Neural crest cell (in vitro differentiated cells): ENCODE measurements at regions not wholly inside any gene's neighbourhood (a gene's known extent, or its start where the extent isn't known, plus 50 kb on each side); places are given as distances from the start of the nearest gene placed in this dataset.

ENCODE experiments used
- DNase-seq: peaks from one replicate; pipeline ENCODE4 v3.0.0; 2021; ENCODE audit warnings: low read depth, mixed read lengths, low spot score
- H3K27ac Mint-ChIP-seq: one replicate; pipeline ENCODE4 v1.8.0; 2021; ENCODE audit warnings: mild to moderate bottlenecking, mixed read lengths; ENCODE audit not compliant: unreplicated experiment
- H3K27me3 Mint-ChIP-seq: 2 replicates; pipeline ENCODE4 v1.8.0; 2021; ENCODE audit warnings: low read depth, mild to moderate bottlenecking, mixed read lengths
- H3K36me3 Mint-ChIP-seq: 2 replicates; pipeline ENCODE4 v1.8.0; 2021; ENCODE audit warnings: low read depth, mild to moderate bottlenecking, mixed read lengths
- H3K4me1 Mint-ChIP-seq: 2 replicates; pipeline ENCODE4 v1.8.0; 2021; ENCODE audit warnings: mixed read lengths
- H3K4me3 Mint-ChIP-seq: one replicate; pipeline ENCODE4 v1.8.0; 2021; ENCODE audit warnings: mild to moderate bottlenecking, mixed read lengths
- H3K9me3 Mint-ChIP-seq: 2 replicates; pipeline ENCODE4 v1.8.0; 2021; ENCODE audit warnings: mixed read lengths
- TF ChIP-seq, protein P1 (sequence below): fragments of 200-600 bp; sonication (generic); conservative IDR thresholded peaks from 2 replicates; pipeline ENCODE4 v1.5.0; 2021; ENCODE audit warnings: antibody characterized with exemption, mild to moderate bottlenecking

DNA sequence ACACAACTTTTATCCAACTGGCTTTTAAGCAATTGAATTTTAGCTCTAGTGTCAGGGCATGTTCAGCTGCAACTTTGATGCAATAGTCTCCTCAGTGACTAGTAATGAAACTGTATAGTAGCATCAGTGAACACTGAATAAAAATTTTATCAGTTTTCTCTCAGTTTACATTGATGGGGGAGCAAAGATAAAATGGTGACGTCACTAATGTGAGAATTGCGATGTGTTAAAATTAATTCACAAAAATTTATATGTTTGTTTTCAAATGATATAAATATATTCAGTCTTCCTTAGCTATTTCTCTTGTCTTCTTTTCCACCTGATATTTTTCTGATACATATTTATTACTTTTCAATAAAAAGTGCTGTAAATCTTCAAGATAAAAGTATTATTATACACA, 508.8 kb upstream of the AGA start:
- Mint-ChIP-seq H3K9me3 (no peaks in the 10 kb centered on the region), H3K27me3 (no peaks in the 10 kb centered on the region), H3K4me3 (no peak overlapping the region), H3K4me1 (no peaks in the 10 kb centered on the region), H3K27ac (no peak overlapping the region), H3K36me3 (no peaks in the 10 kb centered on the region)
- no peak for DNase-seq
- TF ChIP-seq, protein P1, sequence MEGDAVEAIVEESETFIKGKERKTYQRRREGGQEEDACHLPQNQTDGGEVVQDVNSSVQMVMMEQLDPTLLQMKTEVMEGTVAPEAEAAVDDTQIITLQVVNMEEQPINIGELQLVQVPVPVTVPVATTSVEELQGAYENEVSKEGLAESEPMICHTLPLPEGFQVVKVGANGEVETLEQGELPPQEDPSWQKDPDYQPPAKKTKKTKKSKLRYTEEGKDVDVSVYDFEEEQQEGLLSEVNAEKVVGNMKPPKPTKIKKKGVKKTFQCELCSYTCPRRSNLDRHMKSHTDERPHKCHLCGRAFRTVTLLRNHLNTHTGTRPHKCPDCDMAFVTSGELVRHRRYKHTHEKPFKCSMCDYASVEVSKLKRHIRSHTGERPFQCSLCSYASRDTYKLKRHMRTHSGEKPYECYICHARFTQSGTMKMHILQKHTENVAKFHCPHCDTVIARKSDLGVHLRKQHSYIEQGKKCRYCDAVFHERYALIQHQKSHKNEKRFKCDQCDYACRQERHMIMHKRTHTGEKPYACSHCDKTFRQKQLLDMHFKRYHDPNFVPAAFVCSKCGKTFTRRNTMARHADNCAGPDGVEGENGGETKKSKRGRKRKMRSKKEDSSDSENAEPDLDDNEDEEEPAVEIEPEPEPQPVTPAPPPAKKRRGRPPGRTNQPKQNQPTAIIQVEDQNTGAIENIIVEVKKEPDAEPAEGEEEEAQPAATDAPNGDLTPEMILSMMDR, result no peak

DNA sequence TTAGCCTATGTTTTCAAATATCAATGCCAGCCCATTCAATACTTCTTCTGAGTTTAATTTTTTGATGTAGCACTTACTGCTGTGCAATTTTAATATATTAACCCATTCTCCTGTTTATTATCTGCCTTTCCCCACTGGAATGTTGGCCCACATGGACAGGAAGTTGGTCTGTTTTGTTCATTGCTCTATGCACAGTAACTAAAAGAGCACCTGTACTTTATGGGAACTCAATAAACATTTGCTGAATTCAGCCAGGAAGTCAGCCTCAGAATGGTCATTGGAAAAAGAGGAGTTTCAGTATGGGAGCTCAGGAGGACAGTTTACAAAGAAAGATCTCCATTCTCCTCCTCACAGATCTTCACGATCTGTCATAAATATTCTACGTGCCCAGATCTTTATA, 510.5 kb upstream of the AGA start:
- Mint-ChIP-seq H3K4me3 (no peak overlapping the region), H3K36me3 (no peaks in the 10 kb centered on the region), H3K27me3 (no peaks in the 10 kb centered on the region), H3K9me3 (no peaks in the 10 kb centered on the region), H3K4me1 (no peaks in the 10 kb centered on the region), H3K27ac (no peak overlapping the region)
- TF ChIP-seq, protein P1, result no peak
- no peak for DNase-seq

DNA sequence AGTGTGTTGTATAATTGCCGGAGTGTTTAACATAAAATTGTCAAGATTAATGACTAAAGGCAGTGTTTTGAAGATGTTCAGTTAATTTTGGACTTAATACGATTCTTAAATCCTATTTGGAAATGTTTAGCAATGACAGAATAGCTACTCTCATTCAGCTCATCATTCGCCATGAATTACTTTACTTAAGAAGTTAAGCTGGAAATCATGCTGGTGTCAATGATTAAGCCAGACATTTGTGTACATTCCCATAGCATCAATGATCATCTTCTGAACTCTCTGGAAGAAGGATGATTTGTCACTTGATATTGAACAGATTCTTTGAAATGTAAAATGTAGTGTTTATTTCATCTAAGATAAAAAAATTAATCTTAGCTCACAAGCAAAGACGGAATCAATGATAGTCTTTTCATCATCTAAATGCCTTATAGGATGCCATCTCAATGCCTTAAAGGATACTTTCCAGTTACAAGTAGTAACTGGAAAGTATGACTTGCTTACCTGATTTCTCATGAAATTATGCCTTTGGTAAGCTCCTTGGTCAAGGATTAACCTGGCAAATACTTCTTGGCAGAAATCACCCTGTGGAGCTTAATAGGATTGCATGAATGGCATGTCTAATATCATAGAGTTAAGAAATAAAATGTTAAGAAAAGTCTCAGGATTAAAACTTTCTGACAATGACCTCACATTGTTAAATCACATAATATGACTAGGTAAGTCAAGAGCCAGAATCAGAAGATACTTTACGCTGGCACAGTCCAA, 515.5 kb upstream of the AGA start:
- Mint-ChIP-seq H3K27me3 (no peaks in the 10 kb centered on the region), H3K4me3 (no peak overlapping the region), H3K36me3 (no peaks in the 10 kb centered on the region), H3K27ac (no peak overlapping the region), H3K4me1 (no peaks in the 10 kb centered on the region), H3K9me3 (no peaks in the 10 kb centered on the region)
- TF ChIP-seq, protein P1, result no peak
- no peak for DNase-seq

DNA sequence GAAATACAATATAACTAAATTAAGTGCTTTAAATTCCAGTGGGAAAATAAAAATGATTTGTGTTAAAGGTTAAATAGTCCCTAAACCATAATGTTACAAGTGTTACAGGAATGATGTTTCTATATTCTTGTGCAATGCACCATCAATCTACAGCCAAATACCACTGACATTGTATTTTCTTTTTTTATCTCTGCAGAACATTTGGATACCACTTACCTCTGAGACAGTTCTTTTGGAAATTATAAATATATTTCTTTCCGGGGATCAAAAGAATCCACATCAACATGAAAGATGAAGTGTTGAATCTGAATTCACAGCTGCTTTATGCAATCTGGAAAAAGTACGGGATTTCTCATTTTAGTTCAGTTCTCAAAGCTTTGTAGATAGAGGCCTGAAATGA, 518.3 kb upstream of the AGA start:
- H3K27me3 Mint-ChIP-seq, result no peaks in the 10 kb centered on the region
- H3K36me3 Mint-ChIP-seq, result no peaks in the 10 kb centered on the region
- H3K4me1 Mint-ChIP-seq, result no peaks in the 10 kb centered on the region
- no peak overlapping the region for H3K4me3 Mint-ChIP-seq
- TF ChIP-seq, protein P1, result no peak
- H3K27ac Mint-ChIP-seq, result no peak overlapping the region
- DNase-seq, result no peak
- H3K9me3 Mint-ChIP-seq, result no peaks in the 10 kb centered on the region

GRCh38 chr4:177961761-177962380, 519.6 kb upstream of the AGA start:
- no peak overlapping the region for H3K4me3 Mint-ChIP-seq
- no peaks in the 10 kb centered on the region for H3K9me3 Mint-ChIP-seq
- no peak for DNase-seq
- no peaks in the 10 kb centered on the region for H3K36me3 Mint-ChIP-seq
- H3K27ac Mint-ChIP-seq, result no peak overlapping the region
- no peaks in the 10 kb centered on the region for H3K4me1 Mint-ChIP-seq
- TF ChIP-seq, protein P1, result no peak
- H3K27me3 Mint-ChIP-seq, result no peaks in the 10 kb centered on the region
